ENCODE measurements at regions not wholly inside any gene's neighbourhood (a gene's known extent, or its start where the extent isn't known, plus 50 kb on each side); places are given as distances from the start of the nearest gene placed in this dataset.

DNA sequence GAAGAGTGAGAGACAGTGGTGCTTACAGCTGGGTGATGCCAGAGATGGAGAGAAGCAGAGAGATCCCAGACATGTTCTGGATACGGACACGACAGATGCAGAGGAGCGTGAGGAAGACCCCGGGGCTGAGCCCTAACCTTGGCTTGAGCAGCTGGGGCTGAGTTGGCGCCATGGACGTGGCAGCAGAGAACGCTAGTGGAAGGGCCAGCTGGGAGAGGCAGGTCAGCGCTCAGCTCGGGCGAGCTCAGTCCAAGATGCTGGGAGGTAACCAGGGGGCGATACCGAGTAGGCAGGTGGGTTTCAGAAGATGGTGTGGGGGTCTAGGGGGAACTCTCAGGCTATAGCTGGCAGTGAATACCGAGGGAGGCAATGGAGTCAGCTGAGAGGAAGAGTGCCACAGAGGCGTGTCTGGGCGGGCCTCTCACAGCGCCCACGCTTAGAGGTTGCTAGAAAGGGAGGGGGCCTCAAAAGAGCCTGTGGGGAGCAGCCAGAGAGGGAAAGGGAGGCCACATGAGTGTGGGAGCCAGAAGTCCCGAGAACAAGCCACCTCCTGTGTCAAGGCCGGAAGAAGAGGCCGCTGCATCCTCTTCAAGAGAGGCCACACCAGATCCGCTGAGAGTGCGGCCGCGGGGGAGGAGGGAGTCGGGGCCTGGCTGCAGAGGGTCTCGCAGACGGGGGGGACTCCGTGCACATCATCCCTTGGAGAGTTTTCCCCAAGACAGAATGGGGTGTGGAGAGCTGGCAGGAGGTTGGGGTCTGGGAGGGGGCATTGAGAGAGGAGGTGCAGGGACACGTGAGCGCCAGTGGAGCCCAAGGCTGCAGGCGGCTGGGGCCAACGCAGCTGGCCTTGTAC lies 57.0 kb upstream of the DIO3 start:
- no peak for DNase-seq (ENCODE audit: low spot score)

DNA sequence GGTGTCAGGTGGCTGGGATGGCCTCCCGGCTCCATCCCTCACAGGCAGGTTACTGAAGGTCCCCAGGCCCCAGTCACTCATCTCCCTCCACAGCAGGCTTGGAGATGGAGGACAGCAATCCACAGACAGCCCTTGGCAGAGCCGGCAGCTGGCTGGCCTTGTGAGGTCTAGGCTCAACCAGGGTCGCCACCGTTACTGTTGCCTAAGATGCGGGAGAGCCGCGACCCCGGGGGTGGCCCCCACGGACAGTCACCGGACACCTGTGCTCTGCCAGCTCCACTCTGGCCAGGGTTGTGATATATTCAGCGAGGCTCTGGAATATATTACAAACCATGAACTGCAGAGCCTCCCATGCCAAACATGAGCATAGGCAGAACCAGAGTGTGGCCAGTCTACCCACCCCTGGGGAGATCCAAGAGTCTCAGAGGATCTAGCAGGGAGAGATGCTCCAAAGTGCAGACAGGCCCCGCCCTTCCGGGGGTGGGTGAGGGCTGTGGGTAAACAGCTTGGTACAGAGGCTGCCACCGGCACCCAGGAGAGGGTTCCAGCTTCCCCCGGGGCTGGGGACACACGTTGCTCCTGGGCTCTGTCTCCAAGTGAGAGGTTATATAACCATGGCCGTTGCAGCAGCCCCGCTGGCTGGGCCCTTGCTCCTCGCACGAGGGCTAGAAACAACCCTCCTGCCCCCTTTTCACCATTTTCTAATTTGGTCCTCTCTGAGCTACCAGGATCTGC lies 55.9 kb upstream of the DIO3 start:
- no peak for DNase-seq (ENCODE audit: low spot score)

GRCh38 chr14:101506211-101506925 lies 54.9 kb upstream of the DIO3 start:
- no peak for DNase-seq (ENCODE audit: low spot score)

- DNase-seq (ENCODE audit: low spot score): no peak
Observed at GRCh38 chr14:101506926-101507835, 54.1 kb upstream of the DIO3 start.

DNA sequence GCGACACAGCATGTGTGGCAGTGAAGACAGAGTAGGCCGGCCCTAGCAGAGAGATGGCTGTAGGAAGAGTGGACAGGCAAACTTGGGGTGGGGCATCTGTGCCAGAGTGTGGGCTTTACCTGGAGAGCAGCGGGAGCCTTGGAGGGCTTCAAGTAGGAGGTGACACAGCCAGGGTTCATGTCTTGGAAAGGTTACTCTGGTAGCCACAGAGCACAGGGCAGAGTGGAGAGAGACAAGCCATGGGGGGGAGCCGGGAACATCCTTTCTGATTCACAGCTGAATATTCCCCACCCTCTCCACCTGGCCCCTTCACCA lies 53.5 kb upstream of the DIO3 start:
- DNase-seq (ENCODE audit: low spot score): no peak

GRCh38 chr14:101508196-101508947 lies 52.9 kb upstream of the DIO3 start:
- DNase-seq (ENCODE audit: low spot score): no peak

- no peak for DNase-seq (ENCODE audit: low spot score)
Observed at GRCh38 chr14:101508948-101509729, 52.2 kb upstream of the DIO3 start.

GRCh38 chr14:101509730-101510371 lies 51.4 kb upstream of the DIO3 start:
- no peak for DNase-seq (ENCODE audit: low spot score)

- no peak for DNase-seq (ENCODE audit: low spot score)
Observed at GRCh38 chr14:101511199-101511598, 50.1 kb upstream of the DIO3 start.

Measured in hematopoietic multipotent progenitor cell treated with erythropoietin and hydrocortisone succinate and interleukin-3 and kit ligand, for 15 days (in vitro differentiated cells).